Transverse colon (tissue), 4 donors: ENCODE measurements at regions not wholly inside any gene's neighbourhood (a gene's known extent, or its start where the extent isn't known, plus 50 kb on each side); places are given as distances from the start of the nearest gene placed in this dataset.

ENCODE experiments used
- CTCF ChIP-seq, 5 experiments: fragments of 200-600 bp in 3 of 5; fragments of 450-650 bp in 2 of 5; sonication (generic) in 3 of 5; IDR thresholded peaks; 1 replicate in 2 of 5; 2 replicates in 3 of 5; pipeline ENCODE4 v1.5.1; 2016 to 2017; ENCODE audit warnings: antibody characterized with exemption in 5 of 5, inconsistent platforms in 3 of 5, mild to moderate bottlenecking in 2 of 5, moderate library complexity in 1 of 5
- EP300 ChIP-seq: sonication (generic); formaldehyde crosslinking; IDR thresholded peaks from one replicate; pipeline ENCODE4 v1.6.1; 2017; ENCODE audit warnings: antibody characterized with exemption, low read depth
- POLR2A ChIP-seq: fragments of 450-650 bp; IDR thresholded peaks from one replicate; pipeline ENCODE4 v1.6.1; 2016; ENCODE audit warnings: antibody characterized with exemption, mild to moderate bottlenecking, moderate library complexity
- POLR2AphosphoS5 ChIP-seq, 3 donors: sonication (generic); formaldehyde crosslinking; IDR thresholded peaks; one replicate each; pipeline ENCODE4 v1.6.1; 2016; ENCODE audit warnings: antibody characterized with exemption in 3 of 3

GRCh38 chr3:170767576-170767941 lies 102.4 kb downstream of the RPL22L1 start:
- TF ChIP-seq CTCF (IDR thresholded peaks at IDR 0.05) (no peak), POLR2A (no peak), EP300 (no peak), POLR2AphosphoS5 (IDR thresholded peaks at IDR 0.05) (no peak)
